ENCODE measurements at regions not wholly inside any gene's neighbourhood (a gene's known extent, or its start where the extent isn't known, plus 50 kb on each side); places are given as distances from the start of the nearest gene placed in this dataset.

DNA sequence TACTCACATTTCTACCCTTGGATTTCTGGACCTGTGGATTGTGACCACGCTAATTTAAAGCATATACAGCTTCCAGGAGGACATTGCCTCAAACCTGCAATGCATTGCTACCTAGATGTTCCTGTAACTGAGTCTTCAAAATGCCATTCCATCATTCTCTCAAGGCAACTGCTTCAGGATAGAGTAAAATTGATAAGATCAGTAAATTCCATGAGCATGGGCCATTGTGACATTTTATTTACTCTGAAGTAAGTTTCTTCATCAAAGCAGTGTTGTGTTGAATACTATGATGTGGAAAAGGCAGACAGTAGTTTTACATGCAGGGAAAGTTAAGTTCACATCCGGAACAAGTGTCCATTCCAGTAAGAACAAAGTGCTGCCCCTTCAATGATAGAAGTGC is 991.0 kb downstream of the ARAP2 start:
- DNase-seq (ENCODE audit: low read depth, low spot score) = no peak

DNA sequence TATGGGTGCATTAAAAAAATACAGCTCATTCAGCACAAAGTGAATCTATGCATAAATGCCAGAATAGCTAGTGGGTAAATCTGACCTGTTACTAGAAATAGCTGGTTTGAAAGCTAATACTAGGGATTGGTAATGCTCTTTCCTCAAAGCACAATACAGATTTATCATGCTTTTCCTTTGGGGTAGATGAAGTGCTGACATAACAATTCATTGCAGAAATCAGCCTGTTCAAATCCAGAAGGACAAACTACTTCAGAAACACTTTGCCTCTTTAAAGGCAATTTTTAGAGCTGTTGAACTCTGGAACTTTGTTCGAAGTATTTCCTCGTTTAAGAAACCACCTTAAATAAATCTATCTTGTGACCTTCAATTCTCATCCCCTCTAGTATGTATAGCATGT is 957.9 kb downstream of the ARAP2 start:
- no peak for DNase-seq (ENCODE audit: low read depth, low spot score)

DNA sequence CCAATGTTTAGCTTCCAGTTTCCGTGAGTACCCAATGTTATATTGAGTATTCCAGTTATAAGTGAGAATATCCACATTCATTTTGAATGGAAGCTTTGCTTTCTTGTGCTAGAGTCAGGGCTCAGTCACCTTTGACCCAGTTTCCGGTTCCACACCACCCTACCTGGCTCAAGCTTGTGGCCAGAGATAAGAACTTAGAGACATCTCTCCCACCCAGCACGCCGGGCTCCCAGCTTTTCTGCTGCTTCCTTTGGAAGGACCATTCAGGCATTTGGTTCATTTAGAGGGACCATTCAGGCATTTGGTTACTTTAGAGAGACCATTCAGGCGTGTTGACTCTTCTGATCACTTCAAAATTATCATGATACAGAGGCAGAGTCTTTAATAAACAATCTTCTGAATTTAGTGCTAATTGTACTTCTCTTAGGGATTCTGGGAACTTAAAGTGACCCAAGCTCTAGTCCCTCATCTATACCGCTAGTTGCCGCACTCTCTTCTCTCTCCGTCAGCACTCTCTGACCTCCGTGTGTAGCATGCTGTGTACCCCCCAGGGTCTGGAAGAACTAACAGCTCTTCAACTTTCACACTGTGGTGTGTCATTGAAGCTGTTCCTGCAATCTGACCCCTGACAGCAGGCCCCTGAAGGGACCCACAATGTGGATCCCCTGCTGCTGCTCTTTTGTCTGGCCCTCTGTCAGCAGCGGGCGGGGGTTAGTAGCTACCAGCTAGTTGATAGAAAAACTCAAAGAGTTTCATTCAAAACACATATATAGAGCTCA is 943.1 kb downstream of the ARAP2 start:
- no peak for DNase-seq (ENCODE audit: low read depth, low spot score)

DNA sequence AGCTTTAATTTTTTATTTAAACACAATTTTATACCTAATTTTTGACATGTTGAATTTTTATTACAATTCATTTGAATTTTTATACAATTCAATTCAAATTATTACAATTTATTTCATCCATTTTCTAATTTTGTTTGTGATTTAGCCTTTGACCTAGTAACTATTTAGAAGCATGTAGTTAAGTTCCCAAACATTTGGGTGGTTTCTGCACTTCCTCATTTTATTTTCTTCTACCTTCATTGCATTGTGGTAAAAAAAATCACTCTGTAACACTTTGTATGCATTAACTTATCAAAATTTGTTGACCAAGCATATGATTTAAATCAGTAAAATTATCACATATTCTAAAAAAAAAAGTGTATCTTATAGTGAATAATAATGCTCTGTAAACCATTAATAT is 928.9 kb downstream of the ARAP2 start:
- no peak for DNase-seq (ENCODE audit: low read depth, low spot score)

DNA sequence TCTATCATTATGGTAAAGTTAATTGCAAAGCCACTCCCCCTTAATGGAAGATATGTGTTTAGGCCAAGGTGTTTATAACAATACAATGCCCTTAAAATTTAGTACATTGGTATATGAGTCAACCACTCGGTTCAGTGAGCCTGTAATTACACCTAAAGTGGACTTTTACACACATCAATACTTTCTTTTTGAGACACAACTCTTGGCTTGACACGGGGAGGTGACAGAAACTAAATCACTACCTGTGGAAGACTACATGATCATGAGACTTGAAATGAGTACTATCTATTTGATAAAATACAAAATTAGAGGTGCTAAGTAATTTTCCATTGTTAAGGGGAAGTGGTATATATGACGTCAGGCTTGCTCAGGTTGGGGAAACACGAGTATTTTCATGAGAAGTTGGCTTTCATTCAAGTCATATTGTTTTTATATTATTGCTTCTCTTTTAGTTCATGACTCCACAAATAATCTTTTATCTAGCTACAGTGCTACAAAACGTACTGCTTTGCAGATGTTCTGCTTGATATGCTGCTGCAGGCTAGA is 918.3 kb downstream of the ARAP2 start:
- no peak for DNase-seq (ENCODE audit: low read depth, low spot score)

DNA sequence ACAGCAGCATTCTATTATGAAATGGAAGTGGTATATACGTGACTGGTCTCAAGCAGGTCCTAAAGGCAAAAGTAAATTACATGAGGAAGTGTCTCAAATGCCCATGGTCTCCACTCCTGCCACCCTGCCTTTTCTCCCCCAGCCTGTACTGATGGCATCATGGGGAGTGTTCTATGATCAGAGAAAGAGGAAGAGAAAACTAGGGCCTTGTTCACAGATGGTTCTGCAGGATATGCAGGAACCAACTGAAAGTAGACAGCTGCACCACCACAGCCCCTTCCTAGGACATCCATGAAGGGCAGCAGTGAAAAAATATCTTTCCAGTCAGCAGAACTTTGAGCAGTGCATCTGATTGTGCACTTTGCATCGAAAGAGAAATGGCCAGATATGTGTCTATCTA is 901.5 kb downstream of the ARAP2 start:
- DNase-seq (ENCODE audit: low read depth, low spot score) = no peak

DNA sequence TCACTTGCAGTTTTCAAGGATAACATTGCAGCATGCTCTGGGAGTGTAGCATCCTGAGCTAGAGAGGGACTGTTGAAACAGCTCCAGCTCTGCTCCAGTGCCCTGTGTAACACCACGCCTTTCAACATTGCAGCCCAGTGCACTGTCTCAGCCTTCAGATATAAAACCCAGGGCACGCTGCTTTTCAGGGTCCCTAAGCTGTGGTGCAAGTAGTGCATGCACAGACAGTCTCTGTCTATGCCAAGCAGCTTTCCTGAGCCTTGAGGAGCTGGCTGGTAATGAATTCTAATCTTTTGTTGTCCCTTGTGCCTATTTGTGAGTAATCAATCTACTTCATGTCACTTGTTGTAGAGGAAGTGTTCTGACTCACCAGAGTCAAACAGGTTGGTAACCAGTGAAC is 897.0 kb downstream of the ARAP2 start:
- DNase-seq (ENCODE audit: low read depth, low spot score) = no peak

DNA sequence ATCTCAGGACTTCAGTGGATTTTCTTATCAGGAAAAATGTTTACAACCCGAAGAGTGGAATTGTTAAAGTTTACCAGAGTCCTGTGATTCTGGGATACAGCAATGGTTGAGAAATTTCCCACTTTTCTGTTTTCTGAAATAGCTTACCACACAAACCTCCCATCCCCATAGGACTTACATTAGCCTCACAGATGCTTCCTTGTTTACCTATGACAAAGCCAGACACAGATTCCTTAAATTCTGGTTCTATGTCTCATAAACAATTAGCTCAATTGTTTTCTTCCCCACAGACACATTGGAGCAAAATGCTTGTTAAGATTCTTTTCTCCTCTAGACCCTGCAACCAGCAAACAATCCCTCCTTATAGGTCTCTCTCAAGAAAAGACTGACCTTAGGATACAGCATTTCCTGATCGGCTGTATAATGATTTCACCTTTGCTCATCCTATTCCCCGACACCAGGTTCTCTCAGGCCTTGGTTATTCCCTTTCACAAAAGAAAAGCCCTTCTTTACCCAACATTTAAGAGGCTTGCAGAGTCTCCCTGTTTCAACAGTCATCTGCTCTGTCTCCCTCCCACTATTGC is 886.2 kb downstream of the ARAP2 start:
- DNase-seq (ENCODE audit: low read depth, low spot score) = no peak

DNA sequence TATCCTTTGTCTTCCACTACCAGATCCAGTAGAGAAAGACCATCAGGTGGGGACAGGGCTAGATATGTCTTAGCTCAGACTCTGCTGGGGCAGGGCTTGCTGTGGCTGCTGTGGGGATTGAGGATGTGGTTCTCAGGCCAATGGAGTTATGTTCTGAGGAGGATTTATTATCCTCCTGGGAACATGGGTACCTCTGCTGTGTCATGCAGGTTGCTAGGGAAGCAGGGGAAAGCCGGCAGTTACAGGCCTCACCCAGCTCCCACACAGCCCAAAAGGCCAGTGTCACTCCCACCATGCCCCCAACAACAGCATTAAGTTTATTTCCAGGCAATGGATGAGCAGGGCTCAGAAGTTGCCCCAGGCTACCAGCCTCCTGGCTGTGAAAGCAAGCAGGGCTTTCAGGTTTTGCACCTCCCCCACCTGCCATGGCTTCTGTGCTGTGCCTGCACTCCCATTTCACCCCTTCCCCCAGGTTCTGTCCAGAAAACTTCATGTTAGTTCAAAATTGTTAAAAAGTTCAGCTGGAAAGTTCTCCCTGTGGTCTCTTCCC is 879.9 kb downstream of the ARAP2 start:
- DNase-seq (ENCODE audit: low read depth, low spot score) = no peak

DNA sequence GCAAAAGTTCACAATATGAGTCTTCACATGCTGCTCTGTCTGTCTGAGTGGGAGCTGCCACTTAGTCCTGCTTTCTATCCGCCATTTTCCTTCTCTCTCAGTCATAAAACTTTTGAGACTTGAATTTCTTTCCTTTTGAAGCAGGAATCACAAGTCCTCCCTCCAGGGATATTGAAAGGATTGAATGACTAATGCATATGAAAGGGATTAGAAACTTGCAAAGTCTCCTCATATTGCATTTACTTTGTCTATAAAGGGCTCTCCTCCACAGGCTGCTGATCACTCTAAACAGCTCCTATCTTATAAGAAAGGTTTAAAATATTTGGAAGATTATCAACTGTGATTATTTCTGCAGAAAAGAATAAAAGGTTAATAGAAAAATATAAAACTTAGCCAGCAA is 879.1 kb downstream of the ARAP2 start:
- no peak for DNase-seq (ENCODE audit: low read depth, low spot score)

DNA sequence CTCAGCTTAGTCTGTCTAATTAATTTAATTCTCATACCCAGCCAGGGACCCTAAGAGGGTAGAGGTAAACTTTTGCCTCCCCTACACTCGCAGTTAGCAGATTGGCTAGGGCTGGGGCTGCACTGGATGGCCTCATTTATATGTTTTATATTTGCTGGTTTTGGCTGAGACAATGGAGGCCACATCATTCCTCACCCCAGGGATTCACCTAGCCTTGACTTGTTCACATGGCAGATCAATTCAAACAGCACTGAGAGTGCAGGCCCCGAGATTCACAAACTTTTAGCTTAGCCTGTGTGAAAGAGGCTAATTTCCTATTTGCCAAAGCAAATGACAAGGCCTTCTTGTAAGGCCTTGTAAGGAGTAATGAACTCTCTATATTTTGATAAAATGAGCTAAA is 844.4 kb downstream of the ARAP2 start:
- DNase-seq (ENCODE audit: low read depth, low spot score) = no peak

DNA sequence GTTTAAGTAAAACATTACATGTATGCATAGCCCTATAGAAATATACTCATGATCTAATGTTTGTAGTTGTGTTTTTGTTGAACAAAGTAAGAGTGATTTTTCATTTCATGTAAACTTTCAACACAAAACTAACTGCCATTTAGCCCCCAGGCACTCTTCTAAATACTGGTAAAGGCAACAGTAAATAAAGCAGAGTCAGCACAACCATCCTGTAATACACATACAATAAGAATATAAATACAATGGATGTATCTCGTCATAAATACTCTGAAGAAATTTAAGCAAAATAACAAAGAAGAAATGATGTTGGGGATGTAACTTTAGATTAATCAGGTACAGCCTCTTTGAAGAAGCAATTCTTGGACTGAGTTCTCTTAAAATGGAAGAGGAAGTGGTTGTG is 821.2 kb downstream of the ARAP2 start:
- no peak for DNase-seq (ENCODE audit: low read depth, low spot score)

DNA sequence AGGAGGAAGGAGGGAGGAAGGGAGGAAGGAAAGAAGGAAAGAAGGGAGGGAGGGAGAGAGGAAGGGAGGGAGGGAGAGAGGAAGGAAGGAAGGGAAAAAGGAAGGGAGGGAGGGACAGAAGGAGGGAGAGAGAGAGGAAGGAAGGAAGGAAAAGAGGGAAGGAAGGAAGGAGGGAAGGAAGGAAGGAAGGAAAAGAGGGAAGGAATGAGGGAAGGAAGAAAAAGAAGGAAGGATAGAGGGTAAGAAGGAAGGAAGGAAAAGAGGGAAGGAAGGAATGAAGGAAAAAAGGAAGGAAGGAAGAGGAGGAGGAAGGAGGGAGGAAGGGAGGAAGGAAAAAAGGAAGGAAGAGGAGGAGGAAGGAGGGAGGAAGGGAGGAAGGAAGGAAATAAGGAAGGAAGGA is 796.8 kb downstream of the ARAP2 start:
- no peak for DNase-seq (ENCODE audit: low read depth, low spot score)

DNA sequence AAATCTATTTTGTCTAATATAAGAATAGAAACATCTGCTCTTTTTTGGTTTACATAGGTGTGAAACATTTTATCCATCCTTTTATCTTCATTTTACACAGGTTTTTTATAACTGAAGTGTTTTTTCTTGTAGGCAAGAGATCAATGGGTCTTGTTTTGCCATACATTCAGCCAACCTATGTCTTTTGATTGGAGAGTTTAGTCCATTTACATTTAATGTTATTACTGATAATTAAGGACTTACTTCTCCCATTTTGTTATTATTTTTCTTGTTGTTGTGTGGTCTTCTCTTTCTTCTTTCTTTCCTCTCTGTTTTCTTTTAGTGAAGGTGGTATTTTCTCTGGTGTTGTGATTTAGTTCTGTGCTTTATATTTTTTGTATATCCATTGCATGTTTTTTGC is 785.3 kb downstream of the ARAP2 start:
- no peak for DNase-seq (ENCODE audit: low read depth, low spot score)

DNA sequence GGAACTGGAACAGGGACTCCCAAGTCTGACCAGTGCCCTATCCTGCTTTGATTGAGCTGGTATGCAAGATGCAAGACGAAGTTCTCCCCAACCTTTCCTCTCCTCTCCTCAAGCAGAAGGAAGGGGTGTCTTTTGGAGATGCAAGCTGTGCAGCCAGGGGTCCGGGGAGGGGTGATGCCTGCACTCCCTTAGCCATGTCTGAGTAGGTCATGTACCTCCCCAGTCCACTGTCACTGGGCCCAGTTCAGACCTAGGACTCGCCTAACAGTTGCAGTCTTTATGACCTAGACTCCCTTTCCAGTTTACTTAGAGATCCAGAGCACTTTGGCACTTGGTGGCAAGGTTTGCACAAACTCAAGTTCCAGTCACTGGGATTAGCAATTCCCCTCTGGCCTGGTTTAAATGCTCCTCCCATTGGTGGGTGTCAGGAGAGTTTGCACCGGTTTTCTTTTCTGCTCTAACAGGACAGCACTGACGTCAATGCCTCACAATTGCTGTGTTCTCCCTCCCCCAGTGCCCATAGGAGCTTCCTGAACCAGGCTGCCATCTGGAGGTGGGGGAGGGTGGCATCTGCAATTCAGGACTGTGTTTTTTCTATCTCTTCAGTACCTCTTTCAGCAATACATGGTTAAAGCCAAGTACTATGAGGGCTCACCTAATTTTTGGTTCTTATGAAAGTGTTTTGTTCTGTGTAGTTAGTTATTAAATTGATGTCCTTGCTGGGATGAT is 782.2 kb downstream of the ARAP2 start:
- DNase-seq (ENCODE audit: low read depth, low spot score) = no peak

DNA sequence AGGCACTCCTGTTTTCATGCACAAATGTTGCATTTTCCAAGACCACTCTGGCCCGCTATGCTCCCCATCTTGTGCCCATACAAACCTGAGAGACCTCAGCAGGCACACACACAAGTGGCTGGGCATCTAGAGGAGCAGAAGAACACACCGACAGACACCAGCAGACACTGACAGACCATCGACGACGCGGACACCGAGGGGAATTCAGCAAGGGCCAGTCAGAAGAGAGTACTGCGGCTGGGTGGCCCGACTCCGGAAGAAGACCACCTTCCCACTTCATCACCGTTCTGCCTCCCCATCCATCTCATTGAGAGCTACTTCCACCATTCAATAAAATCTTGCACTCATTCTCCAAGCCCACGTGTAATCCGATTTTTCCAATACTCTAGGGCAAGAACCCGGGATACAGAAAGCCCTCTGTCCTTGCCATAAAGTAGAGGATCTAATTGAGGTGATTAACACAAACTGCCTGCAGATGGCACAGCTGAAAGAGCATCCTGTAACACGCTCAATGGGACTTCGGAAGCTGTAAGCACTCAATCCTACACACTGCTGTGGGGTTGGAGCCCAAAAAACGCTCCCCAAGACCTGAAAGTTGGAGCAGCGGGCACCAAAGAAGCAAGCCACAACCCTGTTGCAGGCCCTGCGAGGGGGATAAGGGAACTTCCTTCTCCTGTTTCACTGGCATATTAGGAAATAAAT is 780.9 kb downstream of the ARAP2 start:
- no peak for DNase-seq (ENCODE audit: low read depth, low spot score)

DNA sequence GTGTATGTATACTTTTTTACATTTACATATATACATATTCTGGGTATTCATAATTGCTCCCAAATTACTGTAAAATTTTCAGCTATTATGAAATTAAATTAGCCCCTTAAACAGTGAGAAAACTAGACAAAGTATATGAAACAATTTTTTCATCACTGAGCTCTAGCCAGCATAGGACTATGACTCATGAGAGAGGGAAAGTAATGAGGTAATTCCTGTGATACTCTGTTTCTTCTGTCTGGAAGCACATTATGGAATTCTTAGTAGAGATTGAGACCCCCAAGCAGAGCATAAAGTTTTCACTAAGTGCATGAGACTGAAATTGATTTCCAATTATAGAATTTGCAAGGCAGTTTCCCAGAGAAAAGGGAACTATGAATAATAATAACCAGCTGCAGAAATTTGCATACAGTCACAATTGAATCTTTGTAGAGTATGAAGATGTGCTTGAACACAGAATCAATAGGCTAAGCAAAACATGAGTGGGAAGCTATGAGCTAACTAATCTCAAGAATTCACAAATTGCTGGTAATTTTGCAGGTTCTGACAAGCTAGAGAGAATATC is 779.3 kb downstream of the ARAP2 start:
- no peak for DNase-seq (ENCODE audit: low read depth, low spot score)

DNA sequence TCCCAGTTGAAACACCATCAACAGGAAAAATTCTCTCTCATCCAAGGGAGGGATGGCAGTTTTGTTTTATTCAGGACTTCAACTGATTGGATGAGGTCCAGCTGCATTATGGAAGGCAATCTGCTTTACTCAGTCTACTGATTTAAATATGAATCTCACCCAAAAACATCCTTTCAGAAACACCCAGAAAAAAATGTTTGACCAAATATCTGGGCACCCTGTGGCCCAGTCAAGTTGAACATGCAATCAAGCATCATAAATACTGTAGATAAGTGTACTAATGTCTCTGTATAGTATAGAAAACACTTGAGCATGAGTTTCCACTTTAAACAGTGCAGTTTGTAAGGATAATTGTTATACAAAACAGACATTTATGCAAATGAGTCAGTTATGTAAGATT is 753.2 kb downstream of the ARAP2 start:
- DNase-seq (ENCODE audit: low read depth, low spot score) = no peak

DNA sequence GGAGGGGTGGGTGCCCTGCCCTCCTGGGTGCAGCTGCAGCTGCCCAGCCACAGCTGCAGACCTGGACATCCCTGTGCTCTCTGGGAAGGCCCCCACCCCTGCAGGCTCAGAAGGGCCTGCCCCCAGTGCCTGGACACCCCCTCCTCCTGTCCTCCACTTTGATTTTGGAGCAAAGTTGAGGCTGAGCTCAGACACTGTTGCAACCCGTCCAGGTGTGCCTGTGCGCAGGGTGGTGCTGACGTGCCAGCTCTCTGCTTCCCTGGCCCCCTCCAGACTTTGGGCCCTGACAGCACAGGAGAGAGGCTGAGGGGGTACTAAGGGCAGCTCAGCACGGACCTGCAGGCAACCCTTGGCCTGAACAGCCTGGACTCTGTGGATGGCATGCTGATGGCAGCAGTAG is 750.3 kb downstream of the ARAP2 start:
- DNase-seq (ENCODE audit: low read depth, low spot score) = no peak

DNA sequence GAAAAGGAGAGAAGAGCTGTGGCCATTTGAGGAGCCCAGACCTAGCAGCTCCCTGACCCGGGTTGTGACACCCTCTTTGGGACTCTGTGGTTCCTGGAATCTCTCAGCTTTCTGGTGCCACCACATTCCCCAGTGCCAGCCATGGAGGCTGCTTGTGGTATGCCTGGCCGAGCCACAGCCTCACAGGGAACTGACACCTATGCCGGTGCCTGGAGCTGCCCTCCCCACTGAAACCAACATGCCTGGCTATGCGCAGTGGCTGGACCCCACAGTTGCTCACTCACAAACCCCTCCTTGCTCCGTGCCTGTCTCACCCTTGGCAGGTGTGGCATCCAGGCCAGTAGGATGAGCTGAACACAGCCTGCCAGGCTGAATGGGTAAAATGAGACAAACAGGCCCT is 749.4 kb downstream of the ARAP2 start:
- no peak for DNase-seq (ENCODE audit: low read depth, low spot score)

DNA sequence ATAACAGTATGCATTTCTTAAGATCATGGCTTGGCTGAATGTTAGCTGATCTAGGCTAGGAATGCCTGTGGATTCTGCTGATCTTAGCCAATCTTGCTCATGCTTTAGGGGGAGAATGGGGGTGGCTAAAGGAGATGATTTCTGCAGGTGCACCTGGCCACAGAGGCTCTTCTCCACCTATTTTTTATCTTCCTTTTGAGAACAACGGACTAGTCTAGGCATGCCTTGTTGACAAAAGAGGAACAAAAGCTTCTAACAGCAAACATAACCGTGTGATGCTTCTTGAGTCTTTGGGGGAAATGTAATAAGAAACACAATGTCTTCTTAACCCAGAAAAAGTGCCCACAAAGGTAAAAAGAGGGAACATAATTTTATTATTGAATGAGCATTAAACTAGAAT is 743.5 kb downstream of the ARAP2 start:
- no peak for DNase-seq (ENCODE audit: low read depth, low spot score)

DNA sequence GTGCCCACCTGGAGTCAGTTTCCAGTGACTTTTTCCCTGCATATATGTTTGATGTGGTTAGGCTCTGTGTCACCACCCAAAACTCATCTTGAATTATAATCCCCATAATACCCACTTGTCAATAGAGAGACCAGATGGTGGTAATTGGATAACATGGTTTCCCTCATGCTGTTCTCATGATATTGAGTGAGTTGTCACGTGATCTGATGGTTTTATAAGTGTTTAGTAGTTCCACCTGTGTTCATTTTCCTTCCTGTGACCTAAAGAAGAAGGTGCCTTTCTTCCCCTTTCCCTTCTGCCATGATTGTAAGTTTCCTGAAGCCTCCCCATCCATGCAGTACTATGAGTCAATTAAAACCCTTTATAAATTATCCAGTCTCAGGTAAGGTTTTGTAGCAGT is 740.9 kb downstream of the ARAP2 start:
- no peak for DNase-seq (ENCODE audit: low read depth, low spot score)
